Psoas muscle (tissue), 7 donors: ENCODE measurements at regions not wholly inside any gene's neighbourhood (a gene's known extent, or its start where the extent isn't known, plus 50 kb on each side); places are given as distances from the start of the nearest gene placed in this dataset.

Experiments used
- ATAC-seq, 4 donors: fragments of 200-7000 bp; cut with Tn5 transposase; one replicate each; pipeline ENCODE4 v1.9.1; 2020; ENCODE audit warnings: moderate library complexity in 3 of 4, mild to moderate bottlenecking in 2 of 4
- DNase-seq, 2 donors: peaks; one replicate each; pipeline ENCODE4 v3.0.0-alpha.2; 2020
- H3K27ac ChIP-seq: fragments of 200-600 bp; one replicate; pipeline ENCODE4 v1.8.0; 2022
- H3K27me3 ChIP-seq, 3 donors: fragments of 200-600 bp in 1 of 3; one replicate each; pipeline versions ENCODE4 v1.6.1 to v1.8.0; 2013 to 2022; ENCODE audit warnings: low read length in 2 of 3, mild to moderate bottlenecking in 2 of 3, moderate library complexity in 1 of 3; ENCODE audit not compliant: insufficient read depth in 3 of 3
- H3K36me3 ChIP-seq, 2 donors: fragments of 200-600 bp in 1 of 2; one replicate each; pipeline versions ENCODE4 v1.6.1 to v1.8.0; 2013 to 2022; ENCODE audit warnings: low read depth in 1 of 2, mild to moderate bottlenecking in 1 of 2, moderate library complexity in 1 of 2; ENCODE audit not compliant: insufficient read depth in 1 of 2
- H3K4me1 ChIP-seq: fragments of 200-600 bp; one replicate; pipeline ENCODE4 v1.8.0; 2022
- H3K4me3 ChIP-seq: fragments of 200-600 bp; one replicate; pipeline ENCODE4 v1.8.0; 2022; ENCODE audit warnings: mild to moderate bottlenecking
- H3K9me3 ChIP-seq: fragments of 200-600 bp; one replicate; pipeline ENCODE4 v1.8.0; 2022
- CTCF ChIP-seq: fragments of 200-600 bp; IDR thresholded peaks from one replicate; pipeline ENCODE4 v1.8.0; 2022; ENCODE audit warnings: antibody characterized with exemption
- WGBS, 3 donors: extraction: QIAGEN DNeasy Blood & Tissue Kit; methylation state at CpG; one replicate each; pipeline versions ENCODE4 v1.1.6 to v1.1.7; 2013; 5-methylcytosine and 5-hydroxymethylcytosine counted together
- intact Hi-C, 2 donors: fragments of 100-400 bp; cut with DNase I; formaldehyde crosslinking; loops; one replicate each; pipeline versions ENCODE4 v1.11.0 to v1.14.2; 2022
- donor health status: healthy with polysubstance abuse.
- donor health status: DM: no; HTN: no; CAD: no; lungs with moderate emphysema.
- donor health status: Bipolar disorder and iron deficiency.
- donor health status: healthy.
- donor health status: DM: yes; HTN: yes; CAD: no.
- donor health status: DM: no; HTN: no; CAD: no.
- donor health status: DM: yes; HTN: yes; CAD: no.

DNA sequence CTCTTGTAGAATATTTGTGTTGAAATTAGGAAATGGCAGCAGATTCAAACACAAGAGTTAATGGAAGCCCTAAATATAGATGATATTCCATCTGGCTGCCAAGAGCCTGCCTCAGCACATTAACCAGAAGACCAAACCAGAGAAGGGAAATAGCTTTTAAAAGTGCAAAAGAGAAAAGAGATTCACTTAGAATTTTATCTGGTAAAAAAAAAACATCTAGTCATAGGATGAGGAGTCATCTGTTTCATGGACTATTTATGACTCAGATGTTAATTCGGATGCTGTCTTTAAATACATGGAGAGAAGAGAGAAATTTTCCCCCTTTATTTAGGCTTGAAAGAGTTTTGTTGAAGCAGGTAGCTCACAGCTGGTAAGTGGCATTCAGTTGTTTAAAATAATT, 201.6 kb upstream of the NUDT4 start:
- H3K4me3 ChIP-seq, result no peak overlapping the region
- H3K4me1 ChIP-seq, result peaks cover 54% of the 10 kb centered on the region
- H3K27me3 ChIP-seq, result no peaks in the 10 kb centered on the region
- TF ChIP-seq CTCF, result no peak
- 21 to 23% (median 22%) methylated on average over 1 of the region's 1 CpG for WGBS, 3 donors
- ATAC-seq, result peak in 3 of 4 donors; percentile 33 to 58 (median 43)
- no peak for DNase-seq
- no peaks in the 10 kb centered on the region for H3K36me3 ChIP-seq
- intact Hi-C loops, result loop anchor here in 1 of 2 donors (5.0 kb wide), 1 partner anchor 34 kb away; no protein-coding TSS in a partner anchor
- H3K27ac ChIP-seq, result peak overlapping the region; percentile 58
- H3K9me3 ChIP-seq, result no peaks in the 10 kb centered on the region

DNA sequence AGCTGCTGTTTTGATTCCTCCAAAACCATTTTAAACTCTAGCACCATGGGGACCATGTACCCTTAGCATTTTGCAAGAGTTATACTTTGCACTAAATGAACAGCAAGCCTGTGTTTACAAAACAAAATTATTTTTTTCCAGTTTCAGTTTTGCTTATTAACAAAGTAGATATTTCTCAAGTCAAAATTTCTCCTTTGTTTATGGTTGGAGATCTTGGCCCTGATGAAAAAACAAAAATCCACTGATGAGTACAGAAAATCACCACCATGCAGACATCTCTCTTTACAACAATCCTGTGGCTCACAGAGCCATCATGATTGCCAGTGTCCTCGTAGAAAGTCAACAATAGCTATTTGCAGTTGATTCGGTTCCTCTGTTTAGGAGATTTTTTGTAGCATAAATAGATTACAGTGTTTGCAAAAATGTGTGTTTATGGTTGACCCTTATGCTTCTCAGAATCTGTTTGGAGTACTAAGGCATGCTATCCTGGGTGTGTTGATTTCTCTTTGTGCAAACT, 201.1 kb upstream of the NUDT4 start:
- Histone ChIP-seq H3K27me3 (no peaks in the 10 kb centered on the region), H3K4me3 (no peak overlapping the region), H3K36me3 (no peaks in the 10 kb centered on the region), H3K27ac (peak overlapping the region; percentile 58), H3K4me1 (peaks cover 54% of the 10 kb centered on the region), H3K9me3 (no peaks in the 10 kb centered on the region)
- intact Hi-C loops, result loop anchor here in 1 of 2 donors (5.0 kb wide), 1 partner anchor 34 kb away; no protein-coding TSS in a partner anchor
- no peak for TF ChIP-seq CTCF
- WGBS, 3 donors, result 17 to 27% (median 19%) methylated on average over 2 of the region's 2 CpGs
- no peak for DNase-seq
- ATAC-seq, result peak in 1 of 4 donors; percentile 4

DNA sequence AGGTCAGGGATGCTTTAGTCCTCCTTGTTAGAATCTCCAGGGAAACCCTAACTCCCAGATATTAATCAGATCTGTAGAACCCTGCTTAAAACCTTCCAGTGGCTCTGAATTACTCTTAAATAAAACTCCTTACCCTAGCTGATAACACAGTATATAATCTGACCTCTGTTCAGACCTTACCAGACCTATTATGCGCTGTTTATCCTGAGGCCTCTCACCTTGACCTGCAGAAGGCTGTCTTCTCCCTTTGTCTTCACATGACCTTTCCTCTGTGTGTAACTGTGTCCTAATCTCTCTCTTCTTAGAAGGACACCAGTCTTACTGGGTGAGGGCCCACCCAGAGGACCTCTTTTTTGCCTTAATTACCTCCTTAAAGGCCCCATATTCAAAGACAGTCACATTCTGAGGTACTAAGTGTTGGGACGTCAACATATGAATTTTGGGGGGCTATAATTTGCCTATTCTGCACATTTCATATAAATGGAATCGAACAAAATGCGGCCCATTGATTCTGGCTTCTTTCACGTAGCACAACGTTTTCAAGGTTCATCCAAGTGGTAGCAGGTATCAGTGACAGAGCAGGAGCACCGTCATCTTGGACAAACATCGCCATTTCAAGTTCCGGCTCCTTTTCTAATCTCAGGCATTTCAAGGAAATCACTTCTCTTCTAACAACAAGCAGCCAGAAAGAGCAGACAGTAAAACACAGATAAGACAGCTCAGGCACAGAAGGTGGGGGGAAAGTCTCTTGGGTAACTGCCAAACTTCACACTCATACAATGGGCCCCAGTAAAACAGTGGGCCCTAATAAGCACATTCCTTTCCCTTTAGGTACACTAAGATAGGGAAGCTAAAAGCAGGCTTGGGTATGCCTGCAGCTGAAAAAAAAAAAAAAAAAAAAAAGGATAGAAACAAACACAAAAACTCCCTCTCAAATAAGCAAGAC, 200.2 kb upstream of the NUDT4 start:
- H3K4me1 ChIP-seq, result peaks cover 54% of the 10 kb centered on the region
- intact Hi-C loops, result loop anchor here in 1 of 2 donors (5.0 kb wide), 1 partner anchor 35 kb away; no protein-coding TSS in a partner anchor
- ATAC-seq (no peak), DNase-seq (no peak)
- WGBS, 3 donors, result 83 to 94% (median 87%) methylated on average over 9 of the region's 9 CpGs
- no peaks in the 10 kb centered on the region for H3K27me3 ChIP-seq
- no peak overlapping the region for H3K4me3 ChIP-seq
- no peaks in the 10 kb centered on the region for H3K9me3 ChIP-seq
- H3K27ac ChIP-seq, result peak overlapping the region; percentile 58
- no peak for TF ChIP-seq CTCF
- H3K36me3 ChIP-seq, result no peaks in the 10 kb centered on the region

DNA sequence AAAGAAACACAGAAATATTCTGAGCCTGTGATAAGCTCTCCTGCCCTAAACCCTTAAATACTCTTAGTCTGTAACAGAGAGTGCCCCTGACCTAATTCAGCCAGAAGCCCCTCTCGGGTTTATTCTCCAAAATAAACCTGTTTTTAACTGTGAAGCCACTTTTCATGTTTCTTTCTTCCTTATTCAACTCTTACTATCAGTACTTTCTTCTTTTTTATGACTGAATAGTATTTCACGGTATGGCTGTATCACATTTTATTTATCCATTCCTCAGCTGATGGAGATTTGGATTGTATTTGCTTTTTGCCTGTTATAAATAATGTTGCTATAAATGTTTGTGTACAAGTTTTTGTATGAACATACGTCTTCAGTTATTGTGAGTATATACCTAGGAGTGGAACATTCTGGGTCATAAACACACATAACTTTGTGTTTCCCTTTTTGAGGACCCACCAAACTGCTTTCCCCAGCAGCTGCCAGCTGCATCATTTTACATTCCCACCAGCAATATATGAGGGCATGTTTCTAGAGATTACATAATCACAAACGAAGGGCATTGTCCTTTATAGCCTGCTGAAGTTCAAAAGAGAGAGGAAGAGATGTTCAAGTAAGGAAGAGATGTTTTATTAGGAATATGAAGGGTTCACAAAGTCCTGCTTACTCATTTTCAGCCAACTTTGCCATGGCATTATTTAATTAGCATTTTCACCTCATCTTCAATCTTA, 199.4 kb upstream of the NUDT4 start:
- Histone ChIP-seq H3K9me3 (no peaks in the 10 kb centered on the region), H3K4me3 (no peak overlapping the region), H3K36me3 (no peaks in the 10 kb centered on the region), H3K27me3 (no peaks in the 10 kb centered on the region), H3K27ac (peak overlapping the region; percentile 58), H3K4me1 (peaks cover 47% of the 10 kb centered on the region)
- intact Hi-C loops, result loop anchor here in 1 of 2 donors (5.0 kb wide), 1 partner anchor 36 kb away; no protein-coding TSS in a partner anchor
- TF ChIP-seq CTCF, result no peak
- WGBS, 3 donors, result 61 to 68% (median 63%) methylated on average over 4 of the region's 4 CpGs
- no peak for ATAC-seq
- DNase-seq, result no peak
